H1 (cell line): ENCODE measurements at regions not wholly inside any gene's neighbourhood (a gene's known extent, or its start where the extent isn't known, plus 50 kb on each side); places are given as distances from the start of the nearest gene placed in this dataset.

Source experiments
- BCL11A ChIP-seq, 2 experiments: IDR thresholded peaks; one replicate each; pipeline ENCODE4 v1.6.1; 2011; ENCODE audit warnings: low read depth in 2 of 2, low read length in 2 of 2, mild to moderate bottlenecking in 2 of 2
- CEBPB ChIP-seq: IDR thresholded peaks from 2 replicates; pipeline ENCODE4 v1.6.1; 2012; ENCODE audit warnings: low read depth, low read length
- CTBP2 ChIP-seq: IDR thresholded peaks from 2 replicates; pipeline ENCODE4 v1.7.0; 2011; ENCODE audit warnings: borderline replicate concordance, mild to moderate bottlenecking, moderate library complexity, mixed read lengths, low read length; ENCODE audit not compliant: insufficient read depth, insufficient read length
- EP300 ChIP-seq, 2 experiments: IDR thresholded peaks; 1 replicate in 1 of 2; 2 replicates in 1 of 2; pipeline ENCODE4 v1.6.1; 2011 to 2012; ENCODE audit warnings: low read depth in 2 of 2, low read length in 2 of 2, mild to moderate bottlenecking in 2 of 2, borderline replicate concordance in 1 of 2, inconsistent platforms in 1 of 2, moderate library complexity in 1 of 2
- HDAC2 ChIP-seq, 2 experiments: fragments of 300-600 bp in 1 of 2; sonication (generic) in 1 of 2; IDR thresholded peaks; 2 replicates each; pipeline ENCODE4 v1.6.1; 2011 to 2012; ENCODE audit warnings: low read depth in 2 of 2, low read length in 2 of 2, mild to moderate bottlenecking in 2 of 2, moderate library complexity in 2 of 2, borderline replicate concordance in 1 of 2, inconsistent platforms in 1 of 2
- JUN ChIP-seq: IDR thresholded peaks from 2 replicates; pipeline ENCODE4 v1.6.1; 2011; ENCODE audit warnings: low read depth, mild to moderate bottlenecking, improper control_type of control experiment, low read length
- TF ChIP-seq, protein P1 (sequence below), 3 experiments: IDR thresholded peaks; 1 replicate in 2 of 3; 2 replicates in 1 of 3; pipeline versions ENCODE4 v1.5.1 to v1.6.1; 2011; ENCODE audit warnings: low read length in 3 of 3, mild to moderate bottlenecking in 3 of 3, inconsistent platforms in 2 of 3, low read depth in 1 of 3, moderate library complexity in 1 of 3; ENCODE audit not compliant: insufficient read depth in 1 of 3; ENCODE audit errors: control extremely low read depth in 1 of 3

GRCh38 chr6:164005004-164005711 is 590.6 kb downstream of the QKI start:
- TF ChIP-seq CTBP2 (no peak), EP300 (IDR thresholded peaks at IDR 0.05; ENCODE audit: borderline replicate concordance in 1 of 2, low read depth in 2 of 2, low read length in 2 of 2) (no peak), BCL11A (IDR thresholded peaks at IDR 0.05; ENCODE audit: low read depth in 2 of 2, low read length in 2 of 2) (no peak), JUN (no peak), HDAC2 (IDR thresholded peaks at IDR 0.05; ENCODE audit: borderline replicate concordance in 1 of 2, low read depth in 2 of 2, low read length in 2 of 2) (no peak), CEBPB (no peak)
- TF ChIP-seq, protein P1, sequence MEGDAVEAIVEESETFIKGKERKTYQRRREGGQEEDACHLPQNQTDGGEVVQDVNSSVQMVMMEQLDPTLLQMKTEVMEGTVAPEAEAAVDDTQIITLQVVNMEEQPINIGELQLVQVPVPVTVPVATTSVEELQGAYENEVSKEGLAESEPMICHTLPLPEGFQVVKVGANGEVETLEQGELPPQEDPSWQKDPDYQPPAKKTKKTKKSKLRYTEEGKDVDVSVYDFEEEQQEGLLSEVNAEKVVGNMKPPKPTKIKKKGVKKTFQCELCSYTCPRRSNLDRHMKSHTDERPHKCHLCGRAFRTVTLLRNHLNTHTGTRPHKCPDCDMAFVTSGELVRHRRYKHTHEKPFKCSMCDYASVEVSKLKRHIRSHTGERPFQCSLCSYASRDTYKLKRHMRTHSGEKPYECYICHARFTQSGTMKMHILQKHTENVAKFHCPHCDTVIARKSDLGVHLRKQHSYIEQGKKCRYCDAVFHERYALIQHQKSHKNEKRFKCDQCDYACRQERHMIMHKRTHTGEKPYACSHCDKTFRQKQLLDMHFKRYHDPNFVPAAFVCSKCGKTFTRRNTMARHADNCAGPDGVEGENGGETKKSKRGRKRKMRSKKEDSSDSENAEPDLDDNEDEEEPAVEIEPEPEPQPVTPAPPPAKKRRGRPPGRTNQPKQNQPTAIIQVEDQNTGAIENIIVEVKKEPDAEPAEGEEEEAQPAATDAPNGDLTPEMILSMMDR (IDR thresholded peaks at IDR 0.05; ENCODE audit: control extremely low read depth in 1 of 3, insufficient read depth in 1 of 3, low read depth in 1 of 3, low read length in 3 of 3), result no peak
